HCT116 (cell line): ENCODE measurements at regions not wholly inside any gene's neighbourhood (a gene's known extent, or its start where the extent isn't known, plus 50 kb on each side); places are given as distances from the start of the nearest gene placed in this dataset.

Experiments used
- ATAC-seq: fragments of 200-7000 bp; cut with Tn5 transposase; 2 replicates; pipeline ENCODE4 v1.9.1; 2020; ENCODE audit warnings: mild to moderate bottlenecking, moderate library complexity
- BruUV-seq: library from RNA; stranded (reverse); fragments of 400-500 nt; replicated peaks from 2 replicates; lab custom pipeline; 2021; lab: Mats Ljungman, UMichigan
- CTCF ChIA-PET: fragments of 300-600 bp; sonication (Branson Sonifier 250); formaldehyde crosslinking; loops from one replicate; lab custom pipeline; 2021; ENCODE audit warnings: antibody characterized with exemption; lab: Charles Lee
- POLR2A ChIA-PET: fragments of 300-600, 350-600 bp; sonication (Branson Sonifier 250); formaldehyde crosslinking; loops from one replicate; lab custom pipeline; 2021; ENCODE audit warnings: antibody characterized with exemption; lab: Charles Lee
- RAD21 ChIA-PET, 2 experiments: fragments of 300-600 bp; sonication (Branson Sonifier 250); formaldehyde crosslinking; loops; one replicate each; lab custom pipeline; 2023; ENCODE audit warnings: low total read pairs in 2 of 2; ENCODE audit not compliant: uncharacterized antibody in 2 of 2, unreplicated experiment in 2 of 2, low non-redundant PET in 1 of 2; lab: Charles Lee
- DNase-seq: peaks from one replicate; pipeline ENCODE4 v3.0.0-alpha.2; 2010; ENCODE audit warnings: low read depth, low spot score
- H2AFZ ChIP-seq: fragments of 200-600 bp; shearing (Covaris generic), sonication (generic); 2 replicates; pipeline ENCODE4 v1.6.1; 2017; ENCODE audit warnings: low read depth, mixed run types, mixed read lengths, antibody characterized with exemption, low read length; ENCODE audit not compliant: poor library complexity, severe bottlenecking
- H3K27ac ChIP-seq: 2 replicates; pipeline ENCODE4 v1.5.1; 2012; ENCODE audit warnings: low read depth, low read length
- H3K27me3 ChIP-seq: fragments of 200-600 bp; sonication (generic); 2 replicates; pipeline ENCODE4 v1.6.1; 2016; ENCODE audit warnings: mixed run types, low read length, mixed read lengths; ENCODE audit not compliant: insufficient read depth
- H3K36me3 ChIP-seq, 2 experiments: fragments of 200-500 bp in 1 of 2; fragments of 200-600 bp in 1 of 2; sonication (Bioruptor generic) in 1 of 2; sonication (generic) in 1 of 2; 2 replicates each; pipeline versions ENCODE4 v1.5.1 to v1.6.1; 2014 to 2016; ENCODE audit warnings: low read length in 2 of 2, inconsistent platforms in 1 of 2, mixed read lengths in 1 of 2, mixed run types in 1 of 2; ENCODE audit not compliant: insufficient read depth in 2 of 2, control insufficient read depth in 1 of 2
- H3K4me1 ChIP-seq, 2 experiments: fragments of 200-600 bp in 1 of 2; sonication (generic) in 1 of 2; 2 replicates each; pipeline versions ENCODE4 v1.5.1 to v1.6.1; 2012 to 2017; ENCODE audit warnings: low read length in 2 of 2, inconsistent platforms in 1 of 2, mild to moderate bottlenecking in 1 of 2, mixed read lengths in 1 of 2, mixed run types in 1 of 2, moderate library complexity in 1 of 2; ENCODE audit not compliant: insufficient read depth in 2 of 2, control insufficient read depth in 1 of 2
- H3K4me2 ChIP-seq: fragments of 200-600 bp; sonication (generic); 2 replicates; pipeline ENCODE4 v1.6.1; 2017; ENCODE audit warnings: mixed run types, low read length, mixed read lengths
- H3K4me3 ChIP-seq, 2 experiments: fragments of 200-600 bp in 1 of 2; sonication (generic) in 1 of 2; replicated peaks in 1 of 2; 2 replicates each; pipeline ENCODE4 v1.5.1; 2011 to 2016; ENCODE audit warnings: low read length in 2 of 2, control low read depth in 1 of 2, low read depth in 1 of 2, mild to moderate bottlenecking in 1 of 2, mixed read lengths in 1 of 2, mixed run types in 1 of 2
- H3K79me2 ChIP-seq: fragments of 200-600 bp; sonication (generic); 2 replicates; pipeline ENCODE4 v1.6.1; 2017; ENCODE audit warnings: mild to moderate bottlenecking, mixed run types, low read length, moderate library complexity, mixed read lengths; ENCODE audit not compliant: insufficient read depth
- H3K9ac ChIP-seq: fragments of 200-600 bp; sonication (generic); 2 replicates; pipeline ENCODE4 v1.6.1; 2016; ENCODE audit warnings: low read length, mixed read lengths
- H3K9me2 ChIP-seq: fragments of 200-600 bp; sonication (generic), shearing (Covaris generic); 2 replicates; pipeline ENCODE4 v1.6.1; 2017; ENCODE audit warnings: mixed run types, mild to moderate bottlenecking, moderate library complexity; ENCODE audit not compliant: insufficient read depth
- H3K9me3 ChIP-seq, 2 experiments: fragments of 200-500 bp in 1 of 2; fragments of 200-600 bp in 1 of 2; sonication (Bioruptor generic) in 1 of 2; sonication (generic) in 1 of 2; 2 replicates each; pipeline ENCODE4 v1.6.1; 2014 to 2017; ENCODE audit warnings: low read length in 2 of 2, mixed read lengths in 2 of 2, inconsistent platforms in 1 of 2, low read depth in 1 of 2, mild to moderate bottlenecking in 1 of 2, mixed run types in 1 of 2, moderate library complexity in 1 of 2; ENCODE audit not compliant: control insufficient read depth in 1 of 2, insufficient read depth in 1 of 2
- H4K20me1 ChIP-seq: fragments of 200-600 bp; sonication (generic), shearing (Covaris generic); 2 replicates; pipeline ENCODE4 v1.6.1; 2017; ENCODE audit warnings: mixed run types, mild to moderate bottlenecking, moderate library complexity; ENCODE audit not compliant: insufficient read depth
- POLR2AphosphoS5 ChIP-seq: IDR thresholded peaks from 2 replicates; pipeline ENCODE4 v1.6.1; 2011; ENCODE audit warnings: mild to moderate bottlenecking, low read depth, low read length, moderate library complexity
- RAD21 ChIP-seq: IDR thresholded peaks from 2 replicates; pipeline ENCODE4 v1.6.1; 2012; ENCODE audit warnings: low read depth, mild to moderate bottlenecking
- SIN3A ChIP-seq: IDR thresholded peaks from 2 replicates; pipeline ENCODE4 v1.6.1; 2012; ENCODE audit warnings: low read depth
- SP1 ChIP-seq: IDR thresholded peaks from 2 replicates; pipeline ENCODE4 v1.6.1; 2012; ENCODE audit warnings: low read depth
- SRF ChIP-seq: IDR thresholded peaks from 2 replicates; pipeline ENCODE4 v1.6.1; 2012; ENCODE audit warnings: low read depth
- intact Hi-C: fragments of 100-400 bp; cut with micrococcal nuclease; formaldehyde crosslinking; loops from 2 replicates; pipeline ENCODE4 v1.10.0; 2022
- TF ChIP-seq, protein P1 (sequence below), 3 experiments: fragments of 200-600 bp in 1 of 3; sonication (generic) in 1 of 3; IDR thresholded peaks in 2 of 3; conservative IDR thresholded peaks in 1 of 3; 2 replicates each; pipeline ENCODE4 v1.5.1; 2012 to 2017; ENCODE audit warnings: low read depth in 2 of 3, low read length in 2 of 3, antibody characterized with exemption in 1 of 3, borderline replicate concordance in 1 of 3, control low read depth in 1 of 3, mild to moderate bottlenecking in 1 of 3, mixed read lengths in 1 of 3, mixed run types in 1 of 3, moderate library complexity in 1 of 3; ENCODE audit not compliant: insufficient read depth in 1 of 3

- Histone ChIP-seq H3K4me2 (no peak overlapping the region), H3K36me3 (no peaks in the 10 kb centered on the region), H2AFZ (no peak overlapping the region), H3K9me2 (no peaks in the 10 kb centered on the region), H3K27me3 (no peaks in the 10 kb centered on the region), H3K4me1 (no peaks in the 10 kb centered on the region), H3K9me3 (no peaks in the 10 kb centered on the region), H4K20me1 (no peaks in the 10 kb centered on the region), H3K27ac (no peak overlapping the region), H3K4me3 (no peak overlapping the region), H3K79me2 (no peaks in the 10 kb centered on the region), H3K9ac (no peak overlapping the region)
- no TSS peak for BruUV-seq
- intact Hi-C loops = no loop called here
- ATAC-seq (no peak), DNase-seq (no peak)
- ChIA-PET POLR2A (no interaction called here), CTCF (interaction anchor here (1.0 kb wide), 1 partner anchor 423 kb away, joined by 3 read pairs; no protein-coding TSS in a partner anchor), RAD21 (no interaction called here)
- TF ChIP-seq RAD21 = no peak
- no peak for TF ChIP-seq SP1
- no peak for TF ChIP-seq POLR2AphosphoS5
Measured at GRCh38 chr5:50328193-50328729, 112.8 kb downstream of the EMB start.

- TF ChIP-seq RAD21 (peak; percentile 69), SIN3A (no peak), SRF (no peak)
- TF ChIP-seq, protein P1, sequence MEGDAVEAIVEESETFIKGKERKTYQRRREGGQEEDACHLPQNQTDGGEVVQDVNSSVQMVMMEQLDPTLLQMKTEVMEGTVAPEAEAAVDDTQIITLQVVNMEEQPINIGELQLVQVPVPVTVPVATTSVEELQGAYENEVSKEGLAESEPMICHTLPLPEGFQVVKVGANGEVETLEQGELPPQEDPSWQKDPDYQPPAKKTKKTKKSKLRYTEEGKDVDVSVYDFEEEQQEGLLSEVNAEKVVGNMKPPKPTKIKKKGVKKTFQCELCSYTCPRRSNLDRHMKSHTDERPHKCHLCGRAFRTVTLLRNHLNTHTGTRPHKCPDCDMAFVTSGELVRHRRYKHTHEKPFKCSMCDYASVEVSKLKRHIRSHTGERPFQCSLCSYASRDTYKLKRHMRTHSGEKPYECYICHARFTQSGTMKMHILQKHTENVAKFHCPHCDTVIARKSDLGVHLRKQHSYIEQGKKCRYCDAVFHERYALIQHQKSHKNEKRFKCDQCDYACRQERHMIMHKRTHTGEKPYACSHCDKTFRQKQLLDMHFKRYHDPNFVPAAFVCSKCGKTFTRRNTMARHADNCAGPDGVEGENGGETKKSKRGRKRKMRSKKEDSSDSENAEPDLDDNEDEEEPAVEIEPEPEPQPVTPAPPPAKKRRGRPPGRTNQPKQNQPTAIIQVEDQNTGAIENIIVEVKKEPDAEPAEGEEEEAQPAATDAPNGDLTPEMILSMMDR (IDR thresholded peaks at IDR 0.05 in 2 of 3, conservative IDR thresholded peaks at IDR 0.05 in 1 of 3; ENCODE audit: borderline replicate concordance in 1 of 3, insufficient read depth in 1 of 3, low read depth in 2 of 3, low read length in 2 of 3) = peak; percentile 28 to 82 (median 57); a peak in 3 of 6 replicates
- no peaks in the 10 kb centered on the region for H3K36me3 ChIP-seq
- peak; percentile 32 for DNase-seq
- no peak overlapping the region for H3K4me3 ChIP-seq
- ChIA-PET POLR2A (no interaction called here), CTCF (no interaction called here), RAD21 (no interaction called here)
- H3K4me2 ChIP-seq = no peak overlapping the region
- H3K9me2 ChIP-seq = no peaks in the 10 kb centered on the region
- H2AFZ ChIP-seq = no peak overlapping the region
- H4K20me1 ChIP-seq = no peaks in the 10 kb centered on the region
- H3K9me3 ChIP-seq = no peaks in the 10 kb centered on the region
- H3K9ac ChIP-seq = no peak overlapping the region
- no TSS peak for BruUV-seq
- no peaks in the 10 kb centered on the region for H3K4me1 ChIP-seq
- no peak overlapping the region for H3K27ac ChIP-seq
- H3K79me2 ChIP-seq = no peaks in the 10 kb centered on the region
- intact Hi-C loops = no loop called here
- 0 out of 2 replicates have a peak, but pooled peaks cover 4% of the 10 kb centered on the region for H3K27me3 ChIP-seq
- no peak for ATAC-seq
Measured at GRCh38 chr5:50325237-50325832, 115.8 kb downstream of the EMB start.
